B cell (primary cell): ENCODE measurements at regions not wholly inside any gene's neighbourhood (a gene's known extent, or its start where the extent isn't known, plus 50 kb on each side); places are given as distances from the start of the nearest gene placed in this dataset.

Experiments
- ATAC-seq: fragments of 200-7000 bp; cut with Tn5 transposase; one replicate; pipeline ENCODE4 v1.10.0; 2021; ENCODE audit warnings: low read depth, mild to moderate bottlenecking, moderate number of reproducible peaks, moderate library complexity
- CTCF ChIA-PET: fragments of 350-600 bp; sonication (Branson Sonifier 250); formaldehyde crosslinking; loops from one replicate; lab custom pipeline; 2021; ENCODE audit warnings: antibody characterized with exemption, inconsistent platforms; lab: Charles Lee
- POLR2A ChIA-PET: fragments of 350-600 bp; sonication (Branson Sonifier 250); formaldehyde crosslinking; loops from one replicate; lab custom pipeline; 2021; ENCODE audit warnings: antibody characterized with exemption; lab: Charles Lee
- DNase-seq: peaks from one replicate; pipeline ENCODE4 v3.0.0; 2013
- H2AFZ ChIP-seq: 2 replicates; pipeline ENCODE4 v1.6.1; 2012; ENCODE audit warnings: mild to moderate bottlenecking, low read depth, low read length; ENCODE audit not compliant: insufficient read depth, poor library complexity, severe bottlenecking
- H3K27ac ChIP-seq, 2 donors: 1 replicate in 1 of 2; 2 replicates in 1 of 2; pipeline ENCODE4 v1.5.1; 2012 to 2013; ENCODE audit warnings: low read length in 2 of 2, mild to moderate bottlenecking in 2 of 2, moderate library complexity in 1 of 2
- H3K27me3 ChIP-seq, 4 experiments: fragments of 200-600 bp in 1 of 4; sonication (generic) in 1 of 4; replicated peaks in 1 of 4; 1 replicate in 2 of 4; 2 replicates in 2 of 4; pipeline versions ENCODE4 v1.6.1 to v1.7.0; 2013 to 2016; ENCODE audit warnings: low read length in 3 of 4, mild to moderate bottlenecking in 2 of 4, mixed read lengths in 1 of 4, moderate library complexity in 1 of 4; ENCODE audit not compliant: insufficient read depth in 4 of 4, control insufficient read depth in 3 of 4; ENCODE audit errors: control extremely low read depth in 1 of 4
- H3K36me3 ChIP-seq, 2 experiments: replicated peaks in 1 of 2; 1 replicate in 1 of 2; 2 replicates in 1 of 2; pipeline versions ENCODE4 v1.6.1 to v1.7.1; 2013; ENCODE audit warnings: low read length in 1 of 2; ENCODE audit not compliant: insufficient read depth in 2 of 2, control insufficient read depth in 1 of 2; ENCODE audit errors: control extremely low read depth in 1 of 2, extremely low read depth in 1 of 2
- H3K4me1 ChIP-seq, 2 donors: fragments of 200-600 bp in 1 of 2; sonication (generic) in 1 of 2; 1 replicate in 1 of 2; 2 replicates in 1 of 2; pipeline versions ENCODE4 v1.5.1 to v1.6.1; 2013 to 2017; ENCODE audit warnings: low read length in 2 of 2; ENCODE audit not compliant: control insufficient read depth in 2 of 2, insufficient read depth in 2 of 2
- H3K4me2 ChIP-seq: replicated peaks from 2 replicates; pipeline ENCODE3; 2012; ENCODE audit warnings: mild to moderate bottlenecking, low read depth, low read length; ENCODE audit not compliant: poor library complexity, severe bottlenecking
- H3K4me3 ChIP-seq, 5 experiments: fragments of 200-600 bp in 1 of 5; sonication (generic) in 1 of 5; 1 replicate in 3 of 5; 2 replicates in 2 of 5; pipeline versions ENCODE4 v1.5.1 to v1.7.0; 2011 to 2016; ENCODE audit warnings: low read length in 4 of 5, mild to moderate bottlenecking in 4 of 5, low read depth in 2 of 5, control low read depth in 1 of 5, moderate library complexity in 1 of 5; ENCODE audit not compliant: insufficient read depth in 1 of 5; ENCODE audit errors: control extremely low read depth in 1 of 5, extremely low read depth in 1 of 5
- H3K79me2 ChIP-seq: fragments of 200-600 bp; sonication (generic); one replicate; pipeline ENCODE4 v1.6.0; 2016; ENCODE audit warnings: low read length; ENCODE audit not compliant: control insufficient read depth, insufficient read depth
- H3K9ac ChIP-seq: fragments of 200-600 bp; sonication (generic); 2 replicates; pipeline ENCODE4 v1.6.1; 2017; ENCODE audit warnings: mild to moderate bottlenecking, low read length, moderate library complexity
- H3K9me3 ChIP-seq, 3 donors: one replicate each; pipeline versions ENCODE4 v1.6.1 to v1.7.1; 2013; ENCODE audit warnings: low read length in 2 of 3; ENCODE audit not compliant: control insufficient read depth in 2 of 3, insufficient read depth in 1 of 3; ENCODE audit errors: control extremely low read depth in 1 of 3
- H4K20me1 ChIP-seq: 2 replicates; pipeline ENCODE4 v1.6.0; 2012; ENCODE audit warnings: mild to moderate bottlenecking, low read length; ENCODE audit not compliant: insufficient read depth, control insufficient read depth, poor library complexity, severe bottlenecking
- H3K27ac Mint-ChIP-seq: one replicate; pipeline ENCODE4 v1.8.0; 2021; ENCODE audit warnings: mixed read lengths
- H3K27me3 Mint-ChIP-seq: one replicate; pipeline ENCODE4 v1.8.0; 2021; ENCODE audit warnings: mixed read lengths
- H3K4me1 Mint-ChIP-seq: one replicate; pipeline ENCODE4 v1.8.0; 2021; ENCODE audit warnings: mixed read lengths
- H3K4me3 Mint-ChIP-seq: one replicate; pipeline ENCODE4 v1.8.0; 2021; ENCODE audit warnings: mixed read lengths
- H3K9me3 Mint-ChIP-seq: one replicate; pipeline ENCODE4 v1.8.0; 2022; ENCODE audit warnings: mixed read lengths; ENCODE audit not compliant: insufficient read depth
- EZH2 ChIP-seq: IDR thresholded peaks from 2 replicates; pipeline ENCODE4 v1.6.1; 2012; ENCODE audit warnings: borderline replicate concordance, low read depth, mild to moderate bottlenecking, moderate library complexity, low read length; ENCODE audit not compliant: insufficient read depth, poor library complexity, severe bottlenecking
- WGBS: methylation state at CpG from one replicate; pipeline ENCODE4 v1.1.5; 2013; ENCODE audit warnings: missing lambda C conversion rate; ENCODE audit not compliant: insufficient coverage; 5-methylcytosine and 5-hydroxymethylcytosine counted together
- intact Hi-C: fragments of 100-400 bp; cut with micrococcal nuclease; formaldehyde crosslinking; loops from one replicate; pipeline ENCODE4 v1.10.0; 2022
- TF ChIP-seq, protein P1 (sequence below): fragments of 200-600 bp; IDR thresholded peaks from one replicate; pipeline ENCODE4 v1.8.0; 2022; ENCODE audit warnings: antibody characterized with exemption, mild to moderate bottlenecking

DNA sequence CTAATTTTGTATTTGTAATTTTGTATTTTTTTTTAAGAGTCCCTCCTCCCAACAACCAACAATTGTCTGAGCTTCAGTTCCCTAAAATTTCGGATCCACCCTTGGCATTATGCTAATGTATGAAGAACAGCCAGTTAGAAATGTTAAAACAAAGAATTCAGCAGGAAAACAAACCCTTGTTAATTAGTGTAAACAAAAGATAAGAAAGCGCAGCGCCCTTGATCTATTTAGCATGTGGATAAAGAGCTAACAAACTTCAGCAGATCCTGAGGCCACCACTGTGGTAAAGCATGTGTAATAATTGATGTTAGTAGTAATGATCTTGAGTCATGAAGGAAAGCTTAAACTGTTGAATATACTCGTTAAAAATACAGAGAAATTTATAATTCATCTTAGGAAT is 199.8 kb downstream of the TMX1 start:
- intact Hi-C loops, result no loop called here
- H2AFZ ChIP-seq, result no peak overlapping the region
- TF ChIP-seq, protein P1, sequence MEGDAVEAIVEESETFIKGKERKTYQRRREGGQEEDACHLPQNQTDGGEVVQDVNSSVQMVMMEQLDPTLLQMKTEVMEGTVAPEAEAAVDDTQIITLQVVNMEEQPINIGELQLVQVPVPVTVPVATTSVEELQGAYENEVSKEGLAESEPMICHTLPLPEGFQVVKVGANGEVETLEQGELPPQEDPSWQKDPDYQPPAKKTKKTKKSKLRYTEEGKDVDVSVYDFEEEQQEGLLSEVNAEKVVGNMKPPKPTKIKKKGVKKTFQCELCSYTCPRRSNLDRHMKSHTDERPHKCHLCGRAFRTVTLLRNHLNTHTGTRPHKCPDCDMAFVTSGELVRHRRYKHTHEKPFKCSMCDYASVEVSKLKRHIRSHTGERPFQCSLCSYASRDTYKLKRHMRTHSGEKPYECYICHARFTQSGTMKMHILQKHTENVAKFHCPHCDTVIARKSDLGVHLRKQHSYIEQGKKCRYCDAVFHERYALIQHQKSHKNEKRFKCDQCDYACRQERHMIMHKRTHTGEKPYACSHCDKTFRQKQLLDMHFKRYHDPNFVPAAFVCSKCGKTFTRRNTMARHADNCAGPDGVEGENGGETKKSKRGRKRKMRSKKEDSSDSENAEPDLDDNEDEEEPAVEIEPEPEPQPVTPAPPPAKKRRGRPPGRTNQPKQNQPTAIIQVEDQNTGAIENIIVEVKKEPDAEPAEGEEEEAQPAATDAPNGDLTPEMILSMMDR, result no peak
- no peak overlapping the region for H3K27ac Mint-ChIP-seq
- DNase-seq (no peak), ATAC-seq (no peak)
- ChIA-PET POLR2A (no interaction called here), CTCF (no interaction called here)
- H3K27me3 ChIP-seq, result no peaks in the 10 kb centered on the region
- H3K4me1 Mint-ChIP-seq, result no peaks in the 10 kb centered on the region
- H3K27ac ChIP-seq, result no peak overlapping the region
- no peaks in the 10 kb centered on the region for H3K9me3 Mint-ChIP-seq
- H3K27me3 Mint-ChIP-seq, result peaks cover 30% of the 10 kb centered on the region
- no peaks in the 10 kb centered on the region for H3K79me2 ChIP-seq
- H3K9ac ChIP-seq, result no peak overlapping the region
- no peaks in the 10 kb centered on the region for H4K20me1 ChIP-seq
- no CpG with 5 or more reads among the region's 4 CpGs for WGBS
- no peak overlapping the region for H3K4me2 ChIP-seq
- no peaks in the 10 kb centered on the region for H3K9me3 ChIP-seq
- H3K36me3 ChIP-seq, result no peaks in the 10 kb centered on the region
- no peak overlapping the region for H3K4me3 ChIP-seq
- H3K4me1 ChIP-seq, result no peaks in the 10 kb centered on the region
- H3K4me3 Mint-ChIP-seq, result no peak overlapping the region

DNA sequence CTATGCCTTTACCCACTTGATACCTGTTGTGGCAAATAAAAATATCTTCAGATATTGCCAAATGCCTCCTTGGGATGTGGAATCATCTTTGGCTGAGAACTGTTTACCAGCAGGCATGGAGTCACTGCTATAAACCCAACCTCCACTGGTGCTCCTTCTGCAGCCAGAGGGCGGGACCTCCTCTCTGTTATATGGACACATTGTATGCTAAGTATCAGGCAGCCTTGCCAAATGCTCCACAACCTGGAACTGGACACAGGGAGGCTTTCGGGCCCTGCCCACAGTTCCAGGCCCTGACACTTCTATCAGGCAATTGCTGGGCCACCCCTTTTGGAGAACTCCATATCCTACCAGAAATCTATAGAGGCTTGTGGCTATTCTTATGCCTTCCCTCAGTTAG is 201.0 kb downstream of the TMX1 start:
- no peaks in the 10 kb centered on the region for H3K9me3 ChIP-seq
- H3K27me3 Mint-ChIP-seq, result peaks cover 28% of the 10 kb centered on the region
- H3K4me1 Mint-ChIP-seq, result no peaks in the 10 kb centered on the region
- H3K4me1 ChIP-seq, result no peaks in the 10 kb centered on the region
- H2AFZ ChIP-seq, result no peak overlapping the region
- no peak for ATAC-seq
- no peaks in the 10 kb centered on the region for H3K79me2 ChIP-seq
- H3K9ac ChIP-seq, result no peak overlapping the region
- H3K27ac Mint-ChIP-seq, result no peak overlapping the region
- DNase-seq, result no peak
- no peaks in the 10 kb centered on the region for H3K27me3 ChIP-seq
- no peak for TF ChIP-seq EZH2
- TF ChIP-seq, protein P1, result no peak
- H3K4me3 Mint-ChIP-seq, result no peak overlapping the region
- CTCF ChIA-PET, result no interaction called here
- POLR2A ChIA-PET, result no interaction called here
- 86% methylated on average over 2 of the region's 2 CpGs for WGBS
- H3K27ac ChIP-seq, result no peak overlapping the region
- intact Hi-C loops, result no loop called here
- H3K4me2 ChIP-seq, result no peak overlapping the region
- H3K4me3 ChIP-seq, result no peak overlapping the region
- H3K36me3 ChIP-seq, result no peaks in the 10 kb centered on the region
- H4K20me1 ChIP-seq, result no peaks in the 10 kb centered on the region
- H3K9me3 Mint-ChIP-seq, result no peaks in the 10 kb centered on the region
